ENCODE measurements at regions not wholly inside any gene's neighbourhood (a gene's known extent, or its start where the extent isn't known, plus 50 kb on each side); places are given as distances from the start of the nearest gene placed in this dataset.

DNA sequence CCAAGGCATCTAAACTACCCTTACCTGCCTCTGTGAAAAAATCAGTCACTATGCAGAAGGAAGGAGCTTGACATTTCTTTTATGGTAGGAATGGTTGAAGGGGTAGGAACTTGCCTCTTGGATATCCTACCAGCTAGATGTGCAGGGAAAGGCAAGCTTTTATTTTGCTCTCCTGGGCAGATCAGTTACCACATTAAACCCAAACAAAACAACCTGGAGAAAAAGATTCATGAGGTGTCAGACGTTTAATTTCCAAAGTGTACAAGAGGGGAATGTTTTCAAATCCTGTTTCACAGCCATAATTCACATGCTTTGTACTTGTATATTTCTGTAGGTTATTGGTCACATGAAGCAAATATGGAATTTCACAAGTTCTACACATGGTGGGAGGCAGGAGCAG lies 67.0 kb upstream of the IFNG-AS1 start:
- TF ChIP-seq, protein P1, sequence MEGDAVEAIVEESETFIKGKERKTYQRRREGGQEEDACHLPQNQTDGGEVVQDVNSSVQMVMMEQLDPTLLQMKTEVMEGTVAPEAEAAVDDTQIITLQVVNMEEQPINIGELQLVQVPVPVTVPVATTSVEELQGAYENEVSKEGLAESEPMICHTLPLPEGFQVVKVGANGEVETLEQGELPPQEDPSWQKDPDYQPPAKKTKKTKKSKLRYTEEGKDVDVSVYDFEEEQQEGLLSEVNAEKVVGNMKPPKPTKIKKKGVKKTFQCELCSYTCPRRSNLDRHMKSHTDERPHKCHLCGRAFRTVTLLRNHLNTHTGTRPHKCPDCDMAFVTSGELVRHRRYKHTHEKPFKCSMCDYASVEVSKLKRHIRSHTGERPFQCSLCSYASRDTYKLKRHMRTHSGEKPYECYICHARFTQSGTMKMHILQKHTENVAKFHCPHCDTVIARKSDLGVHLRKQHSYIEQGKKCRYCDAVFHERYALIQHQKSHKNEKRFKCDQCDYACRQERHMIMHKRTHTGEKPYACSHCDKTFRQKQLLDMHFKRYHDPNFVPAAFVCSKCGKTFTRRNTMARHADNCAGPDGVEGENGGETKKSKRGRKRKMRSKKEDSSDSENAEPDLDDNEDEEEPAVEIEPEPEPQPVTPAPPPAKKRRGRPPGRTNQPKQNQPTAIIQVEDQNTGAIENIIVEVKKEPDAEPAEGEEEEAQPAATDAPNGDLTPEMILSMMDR (IDR thresholded peaks at IDR 0.05; ENCODE audit: low read length), result no peak
- no peak for TF ChIP-seq EZH2 (IDR thresholded peaks at IDR 0.05; ENCODE audit: borderline replicate concordance, low read length)

Measured in OCI-LY1 (cell line).